Fibroblast of skin of left biceps (primary cell): ENCODE measurements at regions not wholly inside any gene's neighbourhood (a gene's known extent, or its start where the extent isn't known, plus 50 kb on each side); places are given as distances from the start of the nearest gene placed in this dataset.
"Not testable (repeated sequence)": the region's sequence is repeated elsewhere in the genome, so short reads cannot be mapped to it uniquely, and the experiment has no call there.

Experiments
- DNase-seq, 2 experiments: peaks; one replicate each; pipeline ENCODE4 v3.0.0-alpha.2; 2013; ENCODE audit warnings: low read depth in 2 of 2

- no peak for DNase-seq
Measured at GRCh38 chr5:72651779-72652178, 144.6 kb upstream of the ZNF366 start.

GRCh38 chr5:72651109-72651508 is 143.9 kb upstream of the ZNF366 start:
- DNase-seq, result no peak

GRCh38 chr5:72649449-72649848 is 142.2 kb upstream of the ZNF366 start:
- DNase-seq, result no peak

GRCh38 chr5:72648480-72648879 is 141.3 kb upstream of the ZNF366 start:
- DNase-seq, result no peak

- DNase-seq, result no peak
Measured at GRCh38 chr5:72647806-72648205, 140.6 kb upstream of the ZNF366 start.

- no peak for DNase-seq
Measured at GRCh38 chr5:72646246-72646866, 139.1 kb upstream of the ZNF366 start.

GRCh38 chr5:72645064-72645846 is 138.0 kb upstream of the ZNF366 start:
- no peak for DNase-seq

GRCh38 chr5:72644296-72644695 is 137.1 kb upstream of the ZNF366 start:
- no peak for DNase-seq

- DNase-seq, result no peak
Measured at GRCh38 chr5:72641164-72641563, 134.0 kb upstream of the ZNF366 start.

- no peak for DNase-seq
Measured at GRCh38 chr5:72637058-72637457, 129.8 kb upstream of the ZNF366 start.

GRCh38 chr5:72636565-72636964 is 129.4 kb upstream of the ZNF366 start:
- not testable (repeated sequence) for DNase-seq

- no peak for DNase-seq
Measured at GRCh38 chr5:72634444-72634843, 127.2 kb upstream of the ZNF366 start.

- DNase-seq, result peak; percentile 72
Measured at GRCh38 chr5:72633649-72634048, 126.4 kb upstream of the ZNF366 start.

GRCh38 chr5:72633041-72633445 is 125.8 kb upstream of the ZNF366 start:
- no peak for DNase-seq

- no peak for DNase-seq
Measured at GRCh38 chr5:72630721-72631120, 123.5 kb upstream of the ZNF366 start.

GRCh38 chr5:72630081-72630480 is 122.9 kb upstream of the ZNF366 start:
- DNase-seq, result no peak

GRCh38 chr5:72628771-72629371 is 121.7 kb upstream of the ZNF366 start:
- DNase-seq, result no peak

GRCh38 chr5:72625332-72625731 is 118.1 kb upstream of the ZNF366 start:
- no peak for DNase-seq

- DNase-seq, result peak in 1 of 2 experiments; percentile 69
Measured at GRCh38 chr5:72624641-72625236, 117.5 kb upstream of the ZNF366 start.

GRCh38 chr5:72623936-72624335 is 116.7 kb upstream of the ZNF366 start:
- no peak for DNase-seq

- DNase-seq, result no peak
Measured at GRCh38 chr5:72623323-72623722, 116.1 kb upstream of the ZNF366 start.

- DNase-seq, result no peak
Measured at GRCh38 chr5:72622170-72622760, 115.1 kb upstream of the ZNF366 start.
